GM12873 (cell line): ENCODE measurements at regions not wholly inside any gene's neighbourhood (a gene's known extent, or its start where the extent isn't known, plus 50 kb on each side); places are given as distances from the start of the nearest gene placed in this dataset.

Source experiments
- CTCF ChIP-seq: IDR thresholded peaks from 2 replicates; pipeline ENCODE4 v1.5.1; 2012; ENCODE audit warnings: low read depth, mild to moderate bottlenecking, moderate library complexity, low read length, control low read depth; ENCODE audit not compliant: insufficient read depth; ENCODE audit errors: missing control alignments

- no peak for TF ChIP-seq CTCF
Measured at GRCh38 chr18:64474255-64474654, 325.4 kb upstream of the LINC00305 start.

GRCh38 chr18:64449434-64449833 is 300.5 kb upstream of the LINC00305 start:
- no peak for TF ChIP-seq CTCF

GRCh38 chr18:64444819-64445218 is 295.9 kb upstream of the LINC00305 start:
- TF ChIP-seq CTCF: no peak

- TF ChIP-seq CTCF: no peak
Measured at GRCh38 chr18:64438178-64438577, 289.3 kb upstream of the LINC00305 start.

GRCh38 chr18:64436111-64436510 is 287.2 kb upstream of the LINC00305 start:
- no peak for TF ChIP-seq CTCF

- no peak for TF ChIP-seq CTCF
Measured at GRCh38 chr18:64419156-64419555, 270.3 kb upstream of the LINC00305 start.

GRCh38 chr18:64416990-64417389 is 268.1 kb upstream of the LINC00305 start:
- TF ChIP-seq CTCF: no peak

GRCh38 chr18:64415218-64415617 is 266.3 kb upstream of the LINC00305 start:
- no peak for TF ChIP-seq CTCF
